ENCODE measurements at regions not wholly inside any gene's neighbourhood (a gene's known extent, or its start where the extent isn't known, plus 50 kb on each side); places are given as distances from the start of the nearest gene placed in this dataset.
"Not testable (repeated sequence)": the region's sequence is repeated elsewhere in the genome, so short reads cannot be mapped to it uniquely, and the experiment has no call there.

DNA sequence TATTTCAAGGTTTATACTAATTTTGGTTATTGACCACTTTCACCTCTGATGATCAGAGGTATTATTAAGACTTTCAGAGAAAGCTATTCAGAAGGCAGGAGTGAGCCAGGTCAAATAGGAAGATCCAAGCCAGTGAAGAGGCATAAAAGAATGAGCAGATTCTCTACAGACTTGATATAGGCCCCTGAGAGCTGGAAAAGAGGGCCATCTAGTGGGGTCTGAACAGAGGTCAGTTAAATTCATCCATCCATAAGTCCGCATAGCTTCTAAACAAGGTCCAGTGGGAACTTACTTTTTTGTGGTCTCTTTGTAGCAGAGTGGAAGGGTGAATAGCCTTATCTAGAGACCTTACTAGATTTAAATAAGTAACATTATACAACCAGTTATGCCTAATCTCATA, 126.6 kb upstream of the UFM1 start:
- no peak for ATAC-seq (ENCODE audit: low read depth)
- intact Hi-C loops (cut with micrococcal nuclease), result no loop called here
- Histone ChIP-seq H3K27ac (ENCODE audit: low read length in 2 of 2) (no peak overlapping the region), H3K27me3 (replicated peaks in 1 of 4; ENCODE audit: control extremely low read depth in 1 of 4, control insufficient read depth in 3 of 4, insufficient read depth in 4 of 4, low read length in 3 of 4) (no peaks in the 10 kb centered on the region), H3K4me2 (replicated peaks; ENCODE audit: low read depth, low read length, poor library complexity, severe bottlenecking) (no peak overlapping the region), H3K9ac (ENCODE audit: low read length) (no peak overlapping the region), H4K20me1 (ENCODE audit: control insufficient read depth, insufficient read depth, low read length, poor library complexity, severe bottlenecking) (no peaks in the 10 kb centered on the region), H3K4me1 (ENCODE audit: control insufficient read depth in 2 of 2, insufficient read depth in 2 of 2, low read length in 2 of 2) (no peaks in the 10 kb centered on the region), H3K36me3 (replicated peaks in 1 of 2; ENCODE audit: control extremely low read depth in 1 of 2, control insufficient read depth in 1 of 2, extremely low read depth in 1 of 2, insufficient read depth in 2 of 2, low read length in 1 of 2) (no peaks in the 10 kb centered on the region), H2AFZ (ENCODE audit: insufficient read depth, low read depth, low read length, poor library complexity, severe bottlenecking) (no peak overlapping the region), H3K9me3 (ENCODE audit: control extremely low read depth in 1 of 3, control insufficient read depth in 2 of 3, insufficient read depth in 1 of 3, low read length in 2 of 3) (no peaks in the 10 kb centered on the region), H3K4me3 (ENCODE audit: control extremely low read depth in 1 of 5, extremely low read depth in 1 of 5, insufficient read depth in 1 of 5, low read depth in 2 of 5, low read length in 4 of 5) (no peak overlapping the region), H3K79me2 (ENCODE audit: control insufficient read depth, insufficient read depth, low read length) (no peaks in the 10 kb centered on the region)
- no CpG with 5 or more reads among the region's 1 CpG for WGBS (ENCODE audit: insufficient coverage)
- Mint-ChIP-seq H3K4me1 (no peaks in the 10 kb centered on the region), H3K27me3 (no peaks in the 10 kb centered on the region), H3K9me3 (ENCODE audit: insufficient read depth) (no peaks in the 10 kb centered on the region), H3K4me3 (no peak overlapping the region), H3K27ac (no peak overlapping the region)
- DNase-seq, result no peak
- CTCF ChIA-PET, result no interaction called here
- POLR2A ChIA-PET, result no interaction called here
- TF ChIP-seq CTCF (IDR thresholded peaks at IDR 0.05), result no peak
- no peak for TF ChIP-seq EZH2 (IDR thresholded peaks at IDR 0.05; ENCODE audit: borderline replicate concordance, insufficient read depth, low read depth, low read length, poor library complexity, severe bottlenecking)

GRCh38 chr13:38221120-38221519, 128.5 kb upstream of the UFM1 start:
- H3K79me2 ChIP-seq (ENCODE audit: control insufficient read depth, insufficient read depth, low read length); H3K4me1 Mint-ChIP-seq; H3K9me3 ChIP-seq (ENCODE audit: control extremely low read depth in 1 of 3, control insufficient read depth in 2 of 3, insufficient read depth in 1 of 3, low read length in 2 of 3); DNase-seq; H3K4me2 ChIP-seq (replicated peaks; ENCODE audit: low read depth, low read length, poor library complexity, severe bottlenecking); H3K9me3 Mint-ChIP-seq (ENCODE audit: insufficient read depth); H3K9ac ChIP-seq (ENCODE audit: low read length); ATAC-seq (ENCODE audit: low read depth); H3K4me3 ChIP-seq (ENCODE audit: control extremely low read depth in 1 of 5, extremely low read depth in 1 of 5, insufficient read depth in 1 of 5, low read depth in 2 of 5, low read length in 4 of 5); H3K36me3 ChIP-seq (replicated peaks in 1 of 2; ENCODE audit: control extremely low read depth in 1 of 2, control insufficient read depth in 1 of 2, extremely low read depth in 1 of 2, insufficient read depth in 2 of 2, low read length in 1 of 2); CTCF ChIA-PET; H4K20me1 ChIP-seq (ENCODE audit: control insufficient read depth, insufficient read depth, low read length, poor library complexity, severe bottlenecking); intact Hi-C loops (cut with micrococcal nuclease); POLR2A ChIA-PET; H3K27me3 ChIP-seq (replicated peaks in 1 of 4; ENCODE audit: control extremely low read depth in 1 of 4, control insufficient read depth in 3 of 4, insufficient read depth in 4 of 4, low read length in 3 of 4); H3K27ac Mint-ChIP-seq; H3K4me1 ChIP-seq (ENCODE audit: control insufficient read depth in 2 of 2, insufficient read depth in 2 of 2, low read length in 2 of 2); H3K27ac ChIP-seq (ENCODE audit: low read length in 2 of 2); H3K27me3 Mint-ChIP-seq; H2AFZ ChIP-seq (ENCODE audit: insufficient read depth, low read depth, low read length, poor library complexity, severe bottlenecking); H3K4me3 Mint-ChIP-seq: not testable (repeated sequence)
- WGBS (ENCODE audit: insufficient coverage), result 100% methylated on average over 1 of the region's 1 CpG
